Posterior vena cava (tissue), 2 donors: ENCODE measurements at regions not wholly inside any gene's neighbourhood (a gene's known extent, or its start where the extent isn't known, plus 50 kb on each side); places are given as distances from the start of the nearest gene placed in this dataset.
"Not testable (repeated sequence)": the region's sequence is repeated elsewhere in the genome, so short reads cannot be mapped to it uniquely, and the experiment has no call there.

ENCODE experiments used
- DNase-seq: peaks from one replicate; pipeline ENCODE4 v3.0.0-alpha.2; 2020; ENCODE audit warnings: low spot score
- intact Hi-C, 2 donors: fragments of 100-400 bp; cut with DNase I; formaldehyde crosslinking; loops; one replicate each; pipeline versions ENCODE4 v1.14.1 to v1.14.2; 2022 to 2023
- donor health status: DM: yes; HTN: yes; CAD: no.
- donor health status: DM: yes; HTN: yes; CAD: no.

GRCh38 chr20:55635870-55636269 lies 369.4 kb downstream of the CBLN4 start:
- intact Hi-C loops, result no loop called here
- no peak for DNase-seq

DNA sequence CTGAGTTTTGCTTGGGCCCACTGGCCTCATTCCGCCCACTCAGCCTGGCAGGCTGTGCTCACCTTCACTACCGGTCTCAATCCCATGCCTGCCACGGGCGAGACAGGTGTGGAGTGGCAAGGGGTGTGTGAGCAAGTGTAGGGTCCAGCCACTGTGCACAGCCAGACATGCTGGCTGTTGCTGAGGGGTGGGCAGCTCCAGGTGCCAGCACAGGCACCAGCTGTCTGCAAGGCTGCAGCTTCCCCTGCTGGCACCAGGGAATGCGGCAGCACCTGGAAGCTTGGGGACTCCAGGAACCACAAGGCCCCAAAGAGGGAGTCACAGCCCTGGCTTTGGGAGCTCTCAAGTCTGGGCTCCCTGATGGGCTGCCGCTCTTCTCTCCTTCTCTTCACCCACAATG lies 372.7 kb downstream of the CBLN4 start:
- no peak for DNase-seq
- intact Hi-C loops, result no loop called here

- intact Hi-C loops, DNase-seq: not testable (repeated sequence)
Measured at GRCh38 chr20:55629143-55629542, 376.2 kb downstream of the CBLN4 start.

- DNase-seq, result no peak
- intact Hi-C loops, result no loop called here
Measured at GRCh38 chr20:55626716-55627115, 378.6 kb downstream of the CBLN4 start.

- intact Hi-C loops, result no loop called here
- no peak for DNase-seq
Measured at GRCh38 chr20:55616367-55616766, 389.0 kb downstream of the CBLN4 start.

- no peak for DNase-seq
- intact Hi-C loops, result no loop called here
Measured at GRCh38 chr20:55615818-55616217, 389.5 kb downstream of the CBLN4 start.

DNA sequence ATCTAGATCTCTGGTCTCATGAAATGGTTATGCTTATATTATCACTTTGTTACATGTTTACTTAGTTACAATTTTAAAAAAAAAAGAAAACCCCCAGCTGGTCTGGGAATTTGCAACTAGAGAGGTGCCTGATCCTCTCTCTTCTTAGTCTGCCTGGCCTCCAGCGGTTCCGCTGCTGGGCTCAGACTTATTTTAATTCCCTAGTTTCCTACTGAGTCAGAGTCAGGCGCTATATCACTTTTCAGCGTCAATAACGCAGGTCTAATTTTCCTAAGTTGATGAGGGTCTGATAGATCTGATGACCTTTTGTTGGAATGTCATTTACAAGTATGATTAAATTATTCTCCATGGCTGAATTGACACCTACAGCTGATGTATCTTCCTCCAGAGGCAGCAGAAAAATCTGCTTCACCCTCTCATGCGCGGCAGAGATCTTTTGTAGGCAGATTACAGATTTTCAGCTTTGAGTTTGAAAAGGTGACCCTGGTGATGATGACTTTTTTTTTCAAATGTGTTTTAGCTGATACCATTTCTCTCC lies 391.0 kb downstream of the CBLN4 start:
- no peak for DNase-seq
- intact Hi-C loops, result no loop called here

DNA sequence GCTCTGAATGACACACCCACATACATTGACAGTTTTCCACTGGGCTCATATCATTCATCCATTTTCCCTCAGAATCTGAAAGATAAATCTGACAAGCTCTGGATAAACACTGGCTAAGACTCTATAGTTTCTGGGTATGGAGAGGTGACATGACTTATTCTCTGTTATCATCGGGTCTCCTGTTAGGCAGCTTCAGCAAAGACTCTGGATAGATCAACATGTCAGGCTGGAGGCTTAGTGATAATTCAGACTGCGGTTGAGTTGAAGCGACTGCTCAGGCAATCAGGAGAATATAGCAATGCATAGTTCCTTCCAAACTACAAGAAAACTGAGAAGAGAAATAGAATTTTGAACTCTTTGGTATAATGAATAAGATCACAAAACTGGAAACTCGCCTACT lies 394.6 kb downstream of the CBLN4 start:
- intact Hi-C loops, result no loop called here
- no peak for DNase-seq

GRCh38 chr20:55605594-55605993 lies 399.7 kb downstream of the CBLN4 start:
- no peak for DNase-seq
- intact Hi-C loops, result no loop called here

- intact Hi-C loops, result no loop called here
- DNase-seq, result no peak
Measured at GRCh38 chr20:55597526-55597925, 407.8 kb downstream of the CBLN4 start.

- intact Hi-C loops, result no loop called here
- DNase-seq, result no peak
Measured at GRCh38 chr20:55596431-55596830, 408.9 kb downstream of the CBLN4 start.

DNA sequence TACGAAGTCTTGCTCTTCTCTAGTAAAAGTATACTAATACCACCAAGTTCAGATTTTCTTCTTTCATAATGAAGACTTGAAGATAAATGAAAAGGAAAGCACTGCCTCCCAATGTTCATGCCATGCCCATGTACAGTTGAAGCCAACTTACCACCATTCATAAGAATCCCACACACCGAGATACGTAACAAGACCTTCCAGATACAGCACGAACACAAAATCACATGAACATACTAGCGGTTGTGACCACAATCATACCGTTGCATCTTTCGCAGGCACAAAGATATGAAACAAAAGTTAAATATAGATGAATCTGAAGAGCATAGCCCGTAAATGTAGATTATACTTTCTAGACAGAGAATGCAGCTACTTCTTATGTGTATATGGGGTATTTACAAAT lies 412.5 kb downstream of the CBLN4 start:
- no peak for DNase-seq
- intact Hi-C loops, result no loop called here

DNA sequence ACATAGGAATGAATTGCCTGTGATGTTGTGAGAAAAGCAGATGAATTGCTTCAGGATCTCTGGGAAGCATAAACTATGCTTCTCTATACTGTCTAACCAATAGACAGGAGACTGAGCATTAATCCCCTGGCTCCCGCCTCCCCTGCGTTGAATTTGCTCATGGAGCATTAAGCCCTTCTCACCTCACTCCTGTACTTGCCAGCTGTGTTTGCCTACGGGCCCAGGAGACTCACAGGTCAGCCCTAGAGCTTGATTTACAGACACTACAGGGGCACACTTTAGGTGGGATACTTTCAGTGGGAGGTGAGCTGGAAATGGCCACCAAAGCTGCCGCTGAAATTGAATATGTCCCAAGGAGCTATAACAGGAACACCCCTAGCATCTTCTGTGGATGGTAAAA lies 418.7 kb downstream of the CBLN4 start:
- no peak for DNase-seq
- intact Hi-C loops, result no loop called here

DNA sequence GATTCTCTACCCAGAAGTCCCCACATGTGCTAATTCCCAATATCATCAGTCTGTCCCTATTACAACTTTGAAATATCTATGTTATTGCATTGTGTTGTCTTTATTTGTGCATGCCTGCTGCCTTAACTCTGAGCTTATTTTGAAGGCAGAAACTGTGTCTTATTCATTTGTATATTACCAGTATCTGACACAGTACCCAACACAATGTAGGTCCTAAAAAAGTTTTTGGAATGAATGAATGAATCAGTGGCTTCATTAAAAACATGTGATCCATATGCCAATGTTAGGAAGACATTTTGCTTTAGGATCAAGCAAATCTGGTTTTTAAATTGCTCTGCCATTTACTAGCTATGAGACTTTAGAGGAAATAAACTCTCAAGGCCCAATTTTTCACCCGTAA lies 420.4 kb downstream of the CBLN4 start:
- intact Hi-C loops, result no loop called here
- DNase-seq, result no peak

GRCh38 chr20:55584307-55584706 lies 421.0 kb downstream of the CBLN4 start:
- DNase-seq, result no peak
- intact Hi-C loops, result no loop called here

- no peak for DNase-seq
- intact Hi-C loops, result no loop called here
Measured at GRCh38 chr20:55583036-55583435, 422.3 kb downstream of the CBLN4 start.

GRCh38 chr20:55582498-55582897 lies 422.8 kb downstream of the CBLN4 start:
- intact Hi-C loops, result no loop called here
- no peak for DNase-seq

DNA sequence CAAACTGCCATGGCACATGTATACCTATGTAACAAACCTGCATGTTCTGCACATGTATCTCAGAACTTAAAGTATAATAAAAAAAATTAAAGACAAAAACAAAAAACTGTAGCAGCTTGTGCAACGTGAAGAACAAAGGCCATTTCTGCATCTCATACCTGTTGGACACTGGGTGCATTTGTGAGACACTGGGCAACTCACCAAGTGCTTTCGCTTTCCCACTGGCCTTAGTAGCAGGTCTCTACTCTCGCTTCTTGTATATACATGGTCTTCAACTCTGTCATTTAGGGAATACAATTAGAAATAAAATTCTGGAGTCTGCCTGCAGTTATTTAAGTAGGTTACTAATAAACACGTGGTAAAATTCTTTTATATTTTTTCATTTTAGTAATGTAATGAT lies 423.8 kb downstream of the CBLN4 start:
- DNase-seq, result no peak
- intact Hi-C loops, result no loop called here

- DNase-seq, result no peak
- intact Hi-C loops, result no loop called here
Measured at GRCh38 chr20:55580475-55580874, 424.8 kb downstream of the CBLN4 start.

DNA sequence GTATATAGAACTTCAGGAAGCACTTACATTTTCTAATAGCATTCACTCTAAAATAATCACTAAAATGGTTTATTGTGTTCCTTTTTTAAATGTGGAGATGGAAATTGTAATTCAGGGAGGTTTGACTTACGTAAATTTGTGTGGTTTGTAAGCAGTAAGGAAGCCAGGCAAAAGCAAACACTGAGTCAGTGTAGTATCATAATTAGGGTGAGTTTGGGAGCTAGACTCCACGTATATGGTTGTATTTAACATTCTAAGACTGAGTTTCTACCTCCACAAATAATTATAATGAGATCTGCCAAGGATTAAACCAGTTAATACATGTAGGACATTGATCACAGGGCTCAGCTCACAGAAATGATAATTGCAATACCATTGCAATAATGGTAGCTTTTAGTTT lies 425.5 kb downstream of the CBLN4 start:
- DNase-seq, result no peak
- intact Hi-C loops, result no loop called here

DNA sequence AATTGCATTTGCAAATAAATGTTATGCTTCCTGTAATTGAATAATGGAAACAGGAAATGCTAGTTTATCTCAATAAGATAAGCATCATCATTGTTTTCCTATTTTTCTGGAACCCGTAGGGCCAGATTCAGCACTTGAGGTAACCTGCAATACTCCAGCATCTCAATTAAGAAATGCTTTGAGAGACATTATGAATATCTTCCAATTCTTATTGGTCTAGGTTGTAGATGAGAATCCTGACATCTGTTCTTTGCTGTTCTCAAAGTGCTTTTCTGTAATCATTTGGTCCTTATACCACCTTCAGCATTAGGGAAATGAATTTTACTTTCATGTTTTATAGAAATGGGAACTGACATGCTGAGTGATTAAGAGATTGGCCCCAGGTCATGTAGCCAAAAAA lies 428.3 kb downstream of the CBLN4 start:
- intact Hi-C loops, result no loop called here
- no peak for DNase-seq

DNA sequence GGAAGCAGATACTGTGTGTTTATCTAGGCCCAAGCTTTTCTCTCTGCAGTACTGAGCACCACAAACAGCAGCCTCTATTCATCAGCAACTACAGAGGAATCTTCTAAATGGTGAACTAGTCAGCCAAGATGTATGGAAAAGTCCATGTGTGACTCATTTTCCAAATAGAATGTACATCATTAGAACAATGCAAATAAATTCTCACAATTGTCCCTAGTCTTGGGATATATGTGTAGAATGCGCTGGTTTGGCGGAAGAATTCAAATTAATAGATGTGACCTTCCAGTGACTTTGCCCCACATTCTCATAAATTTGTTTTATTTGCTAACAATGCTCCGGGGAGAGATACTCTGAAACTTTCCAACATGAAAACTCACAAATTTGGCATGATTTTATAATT lies 436.2 kb downstream of the CBLN4 start:
- DNase-seq, result no peak
- intact Hi-C loops, result no loop called here
